Stimulated activated CD4-positive, alpha-beta T cell treated with anti-CD3 and anti-CD28 coated beads, Interleukin-1b, Interleukin-23, amount 100 ng/mL, for 24 hours (primary cell): ENCODE measurements at regions not wholly inside any gene's neighbourhood (a gene's known extent, or its start where the extent isn't known, plus 50 kb on each side); places are given as distances from the start of the nearest gene placed in this dataset.
"Not testable (repeated sequence)": the region's sequence is repeated elsewhere in the genome, so short reads cannot be mapped to it uniquely, and the experiment has no call there.

Source experiments
- DNase-seq, 4 experiments: peaks; one replicate each; pipeline ENCODE4 v3.0.0-alpha.2; 2020; ENCODE audit warnings: low read depth in 4 of 4, low spot score in 1 of 4

DNA sequence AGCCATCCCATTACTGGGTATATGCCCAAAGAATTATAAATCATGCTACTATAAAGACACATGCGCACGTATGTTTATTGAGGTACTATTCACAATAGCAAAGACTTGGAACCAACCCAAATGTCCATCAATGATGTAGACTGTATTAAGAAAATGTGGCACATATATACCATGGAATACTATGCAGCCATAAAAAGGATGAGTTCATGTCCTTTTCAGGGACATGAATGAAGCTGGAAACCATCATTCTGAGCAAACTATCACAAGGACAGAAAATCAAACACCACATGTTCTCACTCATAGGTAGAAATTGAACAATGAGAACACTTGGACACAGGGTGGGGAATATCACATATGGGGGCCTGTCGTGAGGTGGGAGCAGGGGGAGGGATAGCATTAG lies 103.5 kb upstream of the ADRA1B start:
- not testable (repeated sequence) for DNase-seq

DNA sequence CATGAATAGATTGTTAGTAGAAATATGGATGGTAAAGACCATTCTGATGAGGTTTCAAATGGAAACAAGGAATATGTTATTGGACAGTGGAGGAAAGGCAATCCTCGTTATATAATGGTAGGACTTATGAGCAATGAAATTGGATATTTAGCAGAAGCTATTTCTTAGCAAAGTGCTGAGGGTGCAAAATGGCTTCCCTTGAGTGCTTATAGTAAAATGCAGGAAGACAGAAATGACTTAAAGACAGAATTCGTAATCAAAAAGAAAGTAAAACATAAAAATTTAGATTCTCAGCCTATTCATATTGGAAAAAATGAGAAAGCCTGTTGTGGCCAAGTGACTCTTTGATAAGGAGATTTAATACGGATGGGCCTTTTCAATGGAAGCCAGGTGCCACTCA lies 102.1 kb upstream of the ADRA1B start:
- DNase-seq, result no peak

DNA sequence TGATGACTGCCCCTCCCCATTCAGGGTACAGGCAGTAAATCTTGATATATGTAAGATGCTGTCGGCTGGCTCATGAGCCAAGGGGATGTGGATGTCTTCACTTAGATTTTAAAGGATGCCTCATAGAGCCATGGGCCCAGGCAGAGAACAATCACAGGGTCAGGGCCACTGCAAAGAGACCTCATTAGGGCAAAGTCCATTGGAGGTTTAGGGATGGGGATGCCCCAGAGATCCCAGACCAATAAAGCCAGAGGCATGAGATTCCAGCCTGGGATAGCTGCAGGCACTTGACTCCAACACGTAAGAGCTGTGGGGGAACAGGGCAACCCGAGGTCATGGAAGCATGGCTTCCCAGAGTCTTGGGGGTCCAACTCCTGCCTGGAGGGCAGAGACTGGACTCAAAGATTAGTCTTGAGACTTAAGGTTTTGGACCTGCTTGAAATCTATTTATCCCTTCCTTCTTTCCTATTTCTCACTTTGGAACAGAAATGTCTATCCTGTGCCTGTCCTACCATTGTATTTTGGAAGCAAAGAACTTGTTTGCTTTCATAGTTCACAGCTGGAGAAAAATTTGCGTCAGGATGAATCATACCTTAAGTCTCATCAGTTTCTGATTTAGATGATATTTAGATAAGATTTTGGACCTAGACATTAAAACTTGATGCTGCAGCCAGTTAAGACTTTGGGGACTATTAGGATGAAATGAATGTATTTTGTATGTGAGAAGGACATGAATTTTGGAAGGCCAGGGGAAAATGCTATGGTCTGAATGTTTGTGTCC lies 101.3 kb upstream of the ADRA1B start:
- DNase-seq, result no peak

DNA sequence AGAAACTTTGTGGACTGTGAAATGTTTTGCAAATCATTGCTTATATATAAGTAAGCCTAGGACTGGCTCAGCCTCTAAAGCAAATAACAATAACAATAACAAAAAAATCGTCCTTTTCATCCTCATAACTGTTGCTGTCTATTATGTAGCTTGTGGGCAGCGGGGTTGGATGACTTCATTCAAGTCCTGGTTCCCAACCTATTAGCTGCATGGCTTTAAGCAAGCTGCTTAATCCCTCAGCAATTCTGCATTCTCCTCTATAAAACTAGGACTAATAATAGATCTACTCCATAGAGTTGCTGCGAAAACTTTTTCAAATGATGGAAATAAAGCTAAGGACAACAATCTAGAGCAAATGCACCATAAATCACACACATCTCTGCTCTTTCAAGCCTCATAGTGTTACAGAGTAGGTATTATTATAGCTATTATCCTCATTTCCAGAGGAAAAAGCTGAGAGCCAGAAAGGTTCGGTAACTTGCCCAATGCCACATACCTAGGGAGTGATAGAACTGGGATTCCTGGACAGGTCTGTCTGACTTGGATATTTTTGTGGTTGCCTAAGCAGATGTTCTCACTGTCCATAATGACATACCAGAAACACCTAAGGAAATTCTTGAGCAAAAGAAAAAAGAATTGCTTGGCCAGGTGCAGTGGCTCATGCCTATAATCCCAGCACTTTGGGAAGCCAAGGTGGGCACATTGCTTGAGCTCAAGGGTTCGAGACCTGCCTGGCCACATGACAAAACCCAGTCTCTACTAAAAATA lies 98.8 kb upstream of the ADRA1B start:
- no peak for DNase-seq

DNA sequence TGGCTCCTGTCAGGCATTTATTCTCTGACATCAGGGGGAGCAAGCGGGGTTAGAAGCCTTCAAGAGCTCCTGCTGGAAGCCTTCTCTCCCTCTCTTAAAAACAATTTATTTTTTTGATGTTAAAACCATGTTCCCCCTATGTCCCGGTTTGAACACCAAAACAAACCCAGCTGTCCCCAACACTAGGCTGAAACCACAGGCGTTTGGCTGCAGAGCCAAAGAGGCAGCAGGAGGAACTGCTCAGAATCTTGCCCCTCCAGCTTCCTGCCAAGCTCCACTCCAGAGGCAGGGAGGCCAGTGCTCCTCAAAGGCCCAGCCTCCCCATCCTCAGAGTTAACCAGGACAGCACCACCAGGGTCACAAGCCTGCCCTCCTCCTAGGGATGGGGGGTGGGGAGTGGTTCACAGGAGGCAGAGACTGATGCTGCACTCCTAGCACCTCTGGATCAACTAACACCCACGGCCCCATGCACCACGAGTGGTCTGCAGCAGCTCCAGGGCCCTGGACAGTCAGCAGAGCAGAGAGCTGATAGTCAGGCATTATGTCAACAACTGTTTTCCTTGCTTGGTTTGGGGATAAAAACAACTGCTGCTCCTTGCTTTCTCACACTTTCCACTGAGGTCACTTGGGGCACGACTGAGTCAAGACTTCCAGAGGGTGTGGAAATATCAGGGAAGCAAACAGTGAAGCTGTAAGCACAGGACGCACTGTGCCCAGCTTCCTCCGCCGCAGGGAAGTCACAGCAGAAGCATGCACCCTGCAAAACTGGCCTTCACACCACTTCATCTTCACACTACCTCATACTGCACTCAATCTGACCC lies 96.5 kb upstream of the ADRA1B start:
- DNase-seq, result no peak

DNA sequence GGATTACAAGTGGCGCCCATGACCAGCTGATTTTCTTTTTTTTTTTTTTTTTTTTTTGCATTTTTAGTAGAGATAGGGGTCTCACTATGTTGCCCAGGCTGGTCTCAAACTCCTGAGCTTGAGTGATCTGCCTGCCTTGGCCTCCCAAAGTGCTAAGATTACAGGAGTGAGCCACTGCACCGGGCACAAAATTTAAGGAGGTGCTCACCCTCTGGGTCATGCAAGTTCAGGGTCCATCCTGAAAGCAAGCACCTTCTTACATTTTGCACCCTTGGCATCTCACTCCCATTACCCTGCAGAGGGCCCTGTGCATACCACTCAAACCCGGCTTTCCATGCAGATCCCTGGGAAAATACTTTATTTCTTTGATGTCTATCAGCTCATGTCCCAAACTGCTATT lies 95.6 kb upstream of the ADRA1B start:
- no peak for DNase-seq

DNA sequence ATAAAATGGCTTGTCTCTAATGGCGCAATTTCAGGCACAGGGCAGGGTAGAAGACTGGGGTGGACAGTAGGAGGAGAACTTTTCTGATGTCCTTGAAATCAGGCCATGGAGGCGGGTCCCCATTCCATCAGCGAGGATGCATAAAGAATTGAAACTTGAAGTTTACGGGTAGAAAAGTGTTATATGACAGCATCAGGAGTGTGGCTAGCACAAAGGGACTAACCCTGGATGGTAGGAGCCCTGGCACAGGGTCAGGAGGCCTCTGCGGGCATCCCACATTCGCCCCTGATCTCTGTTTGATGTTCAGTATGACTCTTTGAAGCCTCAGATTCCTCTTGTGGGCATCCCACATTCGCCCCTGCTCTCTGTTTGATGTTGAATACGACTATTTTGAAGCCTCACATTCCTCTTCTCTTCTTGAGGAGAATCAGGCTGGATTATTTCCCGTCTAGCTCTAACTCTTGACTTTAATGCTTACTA lies 94.8 kb upstream of the ADRA1B start:
- DNase-seq, result no peak

DNA sequence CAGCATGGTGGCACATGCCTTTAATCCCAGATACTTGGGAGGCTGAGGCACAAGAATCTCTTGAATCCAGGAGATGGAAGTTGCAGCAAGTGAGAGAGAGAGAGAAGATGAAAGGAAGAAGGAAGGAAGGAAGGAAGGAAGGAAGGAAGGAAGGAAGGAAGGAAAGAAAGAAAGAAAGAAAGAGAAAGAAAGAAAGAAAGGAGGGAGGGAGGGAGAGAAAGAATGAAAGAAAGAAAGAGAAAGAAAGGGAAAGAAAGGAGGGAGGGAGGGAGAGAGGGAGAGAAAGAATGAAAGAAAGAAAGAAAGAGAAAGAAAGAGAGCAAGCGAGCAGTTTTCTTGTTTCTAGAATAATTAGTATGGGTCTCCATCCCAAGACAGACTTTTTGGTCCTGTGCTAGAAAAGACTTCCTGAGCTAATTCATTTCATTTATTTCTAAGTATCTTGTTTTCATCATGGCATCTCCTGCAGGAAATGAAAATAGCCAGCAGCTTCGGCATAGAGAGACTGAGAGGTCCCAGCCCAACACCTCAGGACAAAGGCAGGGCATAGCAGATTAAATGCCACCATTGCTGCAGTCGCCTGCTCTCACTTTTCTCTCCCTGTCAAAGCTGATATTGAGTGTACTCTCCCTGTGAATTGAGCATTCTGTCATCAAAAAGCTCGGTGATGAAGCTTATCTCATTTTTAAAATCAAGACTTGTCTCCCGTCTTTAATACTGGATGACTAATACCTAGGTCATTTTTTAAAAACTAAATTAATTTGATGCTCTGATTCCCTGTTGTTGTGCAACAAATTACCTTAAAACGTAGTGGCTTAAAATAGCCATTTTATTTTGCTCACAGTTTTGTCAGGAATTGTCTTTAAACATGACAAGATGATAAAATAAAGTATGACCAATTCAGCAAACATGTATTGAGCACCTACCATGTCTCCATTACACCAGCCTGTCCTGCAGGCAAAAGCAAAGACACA lies 91.8 kb upstream of the ADRA1B start:
- DNase-seq, result no peak

DNA sequence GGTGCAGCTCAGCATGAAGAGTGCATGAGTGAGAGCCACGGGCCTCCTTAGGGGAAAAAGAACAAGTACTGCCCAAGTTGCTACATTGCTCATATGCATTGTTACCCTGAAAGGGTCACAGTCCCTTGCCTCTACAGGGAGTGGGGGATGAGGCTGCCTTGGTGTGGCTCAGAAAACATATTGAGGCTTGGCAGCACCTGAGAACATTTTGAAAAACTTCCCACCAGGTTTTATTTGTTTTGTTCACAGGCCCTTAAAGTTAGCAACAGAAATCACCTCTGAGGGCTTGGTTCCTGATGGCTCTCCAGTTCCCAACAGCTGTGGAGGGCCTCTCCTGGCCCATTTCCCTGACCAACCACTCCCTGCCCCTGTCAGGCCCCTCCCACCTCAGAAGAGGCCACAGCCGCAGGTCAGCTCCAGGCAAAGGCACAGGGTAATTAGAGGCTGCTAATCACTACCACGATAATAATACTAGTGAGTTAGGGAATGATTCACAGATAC lies 90.7 kb upstream of the ADRA1B start:
- DNase-seq, result no peak

DNA sequence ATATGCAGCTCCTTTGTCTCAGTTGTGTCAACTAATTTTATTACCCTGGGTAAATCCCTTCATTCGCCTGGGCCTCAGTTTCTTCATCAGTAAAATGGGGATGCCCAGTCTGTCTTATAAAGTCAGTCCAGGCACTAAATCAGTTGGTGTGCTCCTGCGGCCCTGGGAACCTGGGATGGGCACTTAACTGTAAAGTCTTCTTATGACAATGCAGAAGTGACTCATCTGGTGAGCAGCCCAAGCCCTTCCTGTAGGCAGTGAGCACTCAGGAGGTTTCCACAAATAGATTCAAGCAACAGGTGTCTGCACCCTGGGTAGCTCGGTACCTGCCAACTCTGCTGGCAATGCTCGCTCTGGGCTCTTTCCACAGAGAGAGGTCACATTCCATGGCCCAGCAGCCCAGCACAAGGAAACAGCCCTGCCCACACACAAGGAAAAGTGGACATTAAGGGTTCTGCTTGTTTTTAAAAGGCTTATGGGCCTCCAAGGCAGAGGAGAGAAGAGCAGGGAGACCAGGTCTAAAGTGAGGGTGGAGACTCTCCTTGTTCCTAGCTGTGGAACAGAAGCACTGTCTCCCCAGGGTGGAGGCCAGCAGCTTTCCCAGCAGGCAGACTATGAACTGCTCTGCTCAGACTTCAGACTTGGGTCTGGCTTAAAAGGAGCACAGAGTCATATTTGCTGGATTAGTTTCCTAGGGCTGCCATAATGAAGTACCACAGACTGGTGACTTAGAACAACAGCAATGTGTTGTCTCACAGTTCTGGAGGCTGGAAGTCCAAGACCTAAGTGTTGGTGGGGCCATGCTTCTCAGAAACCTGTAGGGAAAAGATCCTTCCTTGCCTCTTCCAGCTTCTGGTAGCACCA lies 89.7 kb upstream of the ADRA1B start:
- DNase-seq, result no peak

DNA sequence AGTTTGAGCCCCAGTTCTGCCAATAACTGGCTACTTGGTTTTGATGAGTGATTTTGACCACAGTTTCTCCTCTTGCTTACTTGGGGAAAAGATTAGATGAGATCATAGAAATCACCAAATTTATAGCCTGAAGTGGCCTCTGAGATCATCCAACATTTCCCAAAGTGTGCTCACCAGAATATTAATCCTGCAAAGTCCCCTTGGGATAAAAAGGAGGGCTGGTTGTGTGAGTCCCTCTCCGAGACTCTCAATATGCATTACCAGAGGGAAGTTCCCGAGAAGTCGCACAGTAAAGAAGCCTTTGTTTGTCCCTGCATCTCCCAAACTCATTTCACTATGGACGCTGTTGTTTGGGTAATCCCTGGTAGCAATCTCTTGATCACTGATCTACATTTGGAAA lies 88.4 kb upstream of the ADRA1B start:
- DNase-seq, result no peak

DNA sequence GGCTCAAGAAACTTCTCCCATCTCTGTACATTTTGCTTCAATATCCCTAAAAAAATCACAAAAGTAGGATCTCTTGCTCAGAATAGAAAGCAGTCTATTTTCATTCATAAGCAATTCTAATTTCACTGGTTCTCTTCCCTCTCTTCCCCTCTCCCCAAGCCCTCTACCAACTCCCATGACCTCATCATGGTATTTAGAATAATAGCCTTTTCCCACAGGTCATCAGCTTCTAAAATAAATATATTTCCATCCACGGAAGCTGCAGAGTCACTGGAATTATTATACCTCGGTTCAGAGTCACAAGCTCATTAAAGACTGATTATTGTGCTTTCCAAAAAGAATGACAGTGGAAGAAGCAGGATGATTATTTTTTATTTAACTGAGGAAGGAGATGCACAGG lies 84.2 kb upstream of the ADRA1B start:
- no peak for DNase-seq

DNA sequence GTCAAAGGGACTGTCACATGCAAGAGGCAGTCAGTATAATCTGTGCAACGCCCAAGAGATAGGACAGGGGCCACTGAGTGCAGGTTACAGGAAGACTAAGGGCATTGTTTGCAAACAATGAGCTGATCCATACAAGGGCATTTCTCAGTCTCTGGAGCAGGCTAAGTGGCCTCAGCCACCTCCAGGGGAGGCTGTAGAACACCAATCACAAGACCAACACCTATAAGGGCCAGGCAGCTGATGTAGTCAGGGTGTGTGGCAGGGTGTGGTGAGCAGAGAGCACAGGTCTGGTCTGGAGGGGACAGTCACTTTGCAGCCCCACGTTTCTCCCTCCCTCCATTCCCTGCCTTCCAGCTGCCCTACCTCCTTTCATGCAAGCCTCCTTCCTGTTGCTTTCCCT lies 83.2 kb upstream of the ADRA1B start:
- no peak for DNase-seq

DNA sequence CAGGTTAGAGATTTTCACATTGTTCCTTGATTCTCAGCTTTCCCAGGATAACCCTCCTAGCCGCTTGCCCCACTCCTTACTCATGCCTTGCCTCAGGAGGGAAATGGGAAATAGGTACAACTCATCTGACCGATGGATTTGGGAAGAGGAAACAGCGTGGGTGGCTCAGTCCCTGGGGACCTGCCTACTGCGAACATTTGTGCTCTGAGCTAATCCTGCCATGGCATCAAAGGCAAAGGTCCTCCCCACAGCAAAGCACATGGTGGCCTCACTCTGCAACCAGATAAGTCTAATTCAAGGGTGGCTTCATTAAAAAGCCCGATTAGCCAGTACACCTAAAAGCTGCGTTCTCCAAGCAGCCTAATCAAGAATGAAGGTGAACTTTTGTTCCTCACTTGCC lies 82.4 kb upstream of the ADRA1B start:
- no peak for DNase-seq

DNA sequence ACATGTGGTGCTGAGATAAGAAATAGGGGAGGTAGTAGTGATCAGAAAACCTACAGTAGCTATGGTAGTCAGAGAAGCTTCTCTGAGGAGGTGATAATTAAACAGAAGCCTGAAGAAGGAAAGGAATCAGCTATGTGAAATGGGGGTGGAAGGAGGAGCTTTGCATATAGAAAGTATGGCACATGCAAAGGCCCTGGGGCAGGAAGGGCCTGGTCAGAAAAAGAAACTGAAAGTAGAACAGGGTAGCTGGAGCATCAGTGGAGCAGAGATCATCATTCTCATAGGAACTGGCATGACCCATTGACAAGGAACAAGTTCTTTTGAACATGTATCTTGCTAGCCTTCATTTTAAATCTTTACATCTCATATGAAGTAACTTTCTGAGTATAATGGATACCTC lies 80.7 kb upstream of the ADRA1B start:
- DNase-seq, result no peak

DNA sequence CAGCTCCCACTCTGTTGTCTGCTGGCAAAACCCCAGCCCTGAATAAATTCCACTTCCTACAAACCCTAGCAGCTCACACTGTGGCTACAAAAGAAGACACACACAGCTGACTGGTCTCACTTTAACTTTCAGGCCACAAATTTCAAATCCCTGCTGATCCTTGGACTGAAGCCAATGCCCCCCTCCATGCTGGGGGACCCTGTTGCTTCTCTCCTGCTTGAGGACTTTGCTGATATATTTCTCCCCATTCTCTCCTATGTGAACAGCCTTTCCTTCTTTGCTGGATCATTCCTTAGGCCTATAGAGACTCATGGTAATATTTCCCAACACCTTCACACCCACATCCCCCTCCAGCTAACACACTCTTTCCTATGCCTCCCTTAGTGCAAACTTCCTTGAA lies 79.6 kb upstream of the ADRA1B start:
- no peak for DNase-seq

DNA sequence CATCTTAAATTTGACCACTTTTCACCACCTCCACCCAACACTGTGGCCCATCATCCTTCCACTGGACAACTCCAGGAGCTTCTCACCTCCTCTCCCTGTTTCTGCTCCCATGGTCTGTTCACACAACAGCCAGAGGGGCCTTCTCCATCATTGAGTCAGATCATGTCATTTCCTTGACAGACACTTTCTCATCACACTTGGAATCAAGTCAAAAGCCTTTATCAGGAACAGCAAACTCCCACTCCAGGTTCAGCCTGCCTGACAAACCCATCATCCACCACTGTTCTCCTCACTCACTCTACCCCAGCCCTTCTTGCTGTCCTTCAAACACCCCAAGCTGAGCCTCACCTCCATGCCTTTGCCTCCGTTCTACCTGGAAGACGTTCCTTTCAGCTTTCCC lies 78.4 kb upstream of the ADRA1B start:
- no peak for DNase-seq

DNA sequence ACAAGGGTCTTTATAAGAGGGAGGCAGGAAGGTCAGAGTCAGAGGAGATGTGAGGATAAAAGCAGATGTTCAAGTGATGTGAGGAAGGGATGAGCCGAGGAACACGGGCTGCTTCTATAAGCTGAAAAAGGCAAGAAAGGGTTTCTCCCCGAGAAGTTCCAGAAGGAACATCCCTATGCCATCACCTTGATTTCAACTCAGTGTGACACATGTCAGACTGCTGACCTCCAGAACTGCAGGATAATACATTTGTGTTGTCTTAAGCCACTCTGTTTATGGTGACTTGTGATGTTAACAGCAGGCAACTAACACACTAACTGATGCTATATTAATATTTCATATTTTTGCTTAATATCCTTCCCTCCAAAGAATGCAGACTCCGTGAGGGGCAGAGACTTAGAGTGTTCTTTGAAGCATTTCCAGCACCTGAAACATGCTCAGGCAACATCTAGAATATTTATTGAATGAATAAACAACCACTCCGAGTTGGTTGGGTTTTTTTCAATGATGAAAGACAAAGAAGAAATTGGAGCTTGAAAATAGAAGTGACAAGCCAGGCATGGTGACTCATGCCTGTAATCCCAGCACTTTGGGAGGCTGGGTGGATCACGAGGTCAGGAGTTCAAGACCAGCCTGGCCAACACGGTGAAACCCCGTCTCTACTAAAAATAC lies 77.6 kb upstream of the ADRA1B start:
- no peak for DNase-seq
